GM12864 (cell line): ENCODE measurements at regions not wholly inside any gene's neighbourhood (a gene's known extent, or its start where the extent isn't known, plus 50 kb on each side); places are given as distances from the start of the nearest gene placed in this dataset.

Experiments used
- DNase-seq: peaks from one replicate; pipeline ENCODE4 v3.0.0-alpha.2; 2011; ENCODE audit warnings: low read depth
- H3K4me3 ChIP-seq: 2 replicates; pipeline ENCODE4 v1.5.1; 2011; ENCODE audit warnings: mild to moderate bottlenecking, low read depth, low read length, control low read depth
- TF ChIP-seq, protein P1 (sequence below): IDR thresholded peaks from 2 replicates; pipeline ENCODE4 v1.5.1; 2011; ENCODE audit warnings: low read depth, mild to moderate bottlenecking, moderate library complexity, low read length, control low read depth, inconsistent platforms; ENCODE audit errors: missing control alignments

DNA sequence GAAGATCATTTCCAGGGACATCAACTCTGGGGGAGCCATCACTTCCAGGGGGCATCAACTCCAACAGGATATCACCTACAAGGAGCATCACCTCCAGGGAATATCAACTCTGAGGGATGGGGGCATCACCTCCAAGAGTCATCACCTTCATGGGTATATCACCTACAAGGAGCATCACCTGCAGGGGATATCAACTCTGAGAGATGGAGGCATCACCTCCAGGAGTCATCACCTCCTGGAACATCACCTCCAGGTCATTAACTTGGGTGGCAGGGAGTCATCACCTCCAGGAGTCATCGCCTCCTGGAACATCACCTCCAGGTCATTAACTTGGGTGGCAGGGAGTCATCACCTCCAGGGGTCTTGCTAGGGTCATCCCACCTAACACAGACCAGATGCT, 167.6 kb downstream of the NDUFA10 start:
- no peak overlapping the region for H3K4me3 ChIP-seq
- no peak for DNase-seq
- TF ChIP-seq, protein P1, sequence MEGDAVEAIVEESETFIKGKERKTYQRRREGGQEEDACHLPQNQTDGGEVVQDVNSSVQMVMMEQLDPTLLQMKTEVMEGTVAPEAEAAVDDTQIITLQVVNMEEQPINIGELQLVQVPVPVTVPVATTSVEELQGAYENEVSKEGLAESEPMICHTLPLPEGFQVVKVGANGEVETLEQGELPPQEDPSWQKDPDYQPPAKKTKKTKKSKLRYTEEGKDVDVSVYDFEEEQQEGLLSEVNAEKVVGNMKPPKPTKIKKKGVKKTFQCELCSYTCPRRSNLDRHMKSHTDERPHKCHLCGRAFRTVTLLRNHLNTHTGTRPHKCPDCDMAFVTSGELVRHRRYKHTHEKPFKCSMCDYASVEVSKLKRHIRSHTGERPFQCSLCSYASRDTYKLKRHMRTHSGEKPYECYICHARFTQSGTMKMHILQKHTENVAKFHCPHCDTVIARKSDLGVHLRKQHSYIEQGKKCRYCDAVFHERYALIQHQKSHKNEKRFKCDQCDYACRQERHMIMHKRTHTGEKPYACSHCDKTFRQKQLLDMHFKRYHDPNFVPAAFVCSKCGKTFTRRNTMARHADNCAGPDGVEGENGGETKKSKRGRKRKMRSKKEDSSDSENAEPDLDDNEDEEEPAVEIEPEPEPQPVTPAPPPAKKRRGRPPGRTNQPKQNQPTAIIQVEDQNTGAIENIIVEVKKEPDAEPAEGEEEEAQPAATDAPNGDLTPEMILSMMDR: no peak

DNA sequence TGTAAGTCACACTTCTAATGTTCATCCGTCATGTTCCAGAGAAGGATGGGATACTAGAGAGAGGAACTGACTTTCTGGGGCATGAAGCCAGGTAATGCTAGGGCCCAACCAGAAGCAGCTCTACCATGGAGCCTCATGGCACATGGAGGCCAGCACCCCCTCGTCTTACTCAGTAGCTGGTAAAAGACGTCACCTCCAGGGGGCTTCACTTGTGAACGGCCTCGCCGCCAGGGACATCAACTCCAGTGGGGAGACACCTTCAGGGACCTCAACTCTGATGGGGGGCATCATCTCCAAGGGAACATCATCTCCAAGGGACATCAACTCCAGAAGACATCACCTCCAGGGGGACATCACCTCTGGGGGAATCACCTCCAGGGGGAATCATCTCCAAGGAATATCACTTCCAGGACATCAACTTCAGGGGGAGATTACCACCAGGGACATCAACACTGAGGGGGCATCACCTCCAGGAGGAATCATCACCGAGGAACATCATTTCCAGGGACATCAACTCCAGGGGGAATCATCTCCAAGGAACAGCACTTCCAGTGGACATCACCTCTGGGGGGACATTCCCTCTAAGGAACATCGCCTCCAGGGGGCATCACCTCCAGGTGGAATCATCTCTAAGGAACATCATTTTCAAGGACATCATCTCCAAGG, 168.4 kb downstream of the NDUFA10 start:
- DNase-seq: no peak
- TF ChIP-seq, protein P1: no peak
- no peak overlapping the region for H3K4me3 ChIP-seq

DNA sequence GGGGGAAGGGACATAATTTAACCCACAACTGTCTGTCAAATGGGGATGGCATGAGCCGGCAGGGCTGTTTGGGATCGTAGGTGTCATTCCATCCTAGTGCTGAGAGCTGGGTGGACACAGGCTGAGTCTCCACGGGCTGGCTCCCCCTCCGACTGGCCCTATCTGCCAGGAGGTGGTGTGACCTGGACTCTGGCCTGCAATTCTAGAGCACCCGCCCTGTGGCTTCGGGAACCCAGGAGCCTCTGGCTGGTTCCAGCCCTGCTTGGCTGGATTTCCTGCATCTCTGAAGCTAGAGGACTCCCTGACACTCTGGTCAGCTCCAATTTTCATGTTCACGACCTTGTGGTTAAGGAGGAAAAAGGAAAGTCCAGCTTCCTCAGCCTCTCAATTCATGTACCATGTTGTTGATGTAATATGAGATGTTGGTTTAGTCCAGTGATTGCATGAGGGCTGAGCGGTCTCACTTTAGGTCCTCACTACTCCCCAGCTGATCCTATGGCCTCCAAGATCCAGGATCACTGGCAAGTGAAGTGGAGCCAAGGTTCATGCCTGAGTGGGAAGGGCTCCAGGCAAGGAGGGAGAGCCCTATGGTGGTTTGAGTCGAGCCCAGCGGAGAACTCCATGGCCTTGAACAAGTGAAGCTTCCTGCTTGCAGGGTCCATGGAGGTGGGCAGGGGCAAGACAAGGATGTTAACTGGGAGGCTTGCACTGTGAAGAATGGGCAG, 169.1 kb downstream of the NDUFA10 start:
- TF ChIP-seq, protein P1: no peak
- no peak for DNase-seq
- H3K4me3 ChIP-seq: no peak overlapping the region

DNA sequence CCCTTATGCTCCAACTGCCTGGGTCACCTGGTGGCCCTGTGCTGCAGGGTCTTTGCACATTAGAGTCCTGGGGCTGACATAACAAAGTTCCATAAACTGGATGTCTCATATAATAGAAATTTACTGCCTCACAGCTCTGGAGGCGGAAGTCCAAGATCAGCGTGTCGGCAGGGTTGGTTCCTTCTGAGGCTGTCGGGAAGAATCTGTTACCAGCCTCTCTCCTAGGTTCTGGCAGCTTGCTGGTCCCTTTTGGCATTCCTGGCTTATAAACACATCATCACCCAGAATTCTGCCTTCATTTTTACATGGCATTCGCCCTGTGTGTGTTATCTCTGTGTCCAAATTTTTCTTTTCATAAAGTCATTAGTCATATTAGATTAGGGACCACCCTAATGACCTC, 170.5 kb downstream of the NDUFA10 start:
- no peak for DNase-seq
- no peak overlapping the region for H3K4me3 ChIP-seq
- TF ChIP-seq, protein P1: no peak

DNA sequence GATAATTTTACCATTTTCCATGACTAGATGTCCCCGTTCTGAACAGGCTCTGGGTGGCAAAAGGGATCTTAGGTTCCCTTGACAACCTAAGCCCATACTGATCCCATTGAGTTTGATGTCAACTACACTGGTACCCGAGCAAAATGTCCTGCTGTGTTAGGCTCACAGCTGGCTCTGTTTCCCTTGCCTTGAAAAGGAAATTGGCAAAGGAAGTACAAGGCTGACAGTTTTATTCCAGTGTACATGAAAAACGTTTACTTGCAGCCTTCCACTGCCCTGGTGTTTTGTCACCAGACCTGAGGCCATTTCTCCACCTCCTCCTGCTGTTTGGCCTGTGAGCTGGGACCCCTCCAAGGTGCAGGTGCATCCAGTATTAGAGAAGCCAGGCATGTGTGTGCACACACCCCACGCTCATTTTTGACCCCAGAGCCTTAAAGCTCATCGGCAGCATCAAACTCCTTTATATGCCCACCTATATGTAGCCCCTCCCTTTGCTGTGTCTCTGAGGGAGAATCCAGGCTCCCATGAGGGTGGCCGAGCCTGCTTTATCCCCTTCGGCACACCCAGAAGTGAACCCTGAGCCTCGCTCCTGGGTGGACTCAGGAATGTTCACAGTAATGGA, 171.3 kb downstream of the NDUFA10 start:
- TF ChIP-seq, protein P1: no peak
- no peak overlapping the region for H3K4me3 ChIP-seq
- no peak for DNase-seq

DNA sequence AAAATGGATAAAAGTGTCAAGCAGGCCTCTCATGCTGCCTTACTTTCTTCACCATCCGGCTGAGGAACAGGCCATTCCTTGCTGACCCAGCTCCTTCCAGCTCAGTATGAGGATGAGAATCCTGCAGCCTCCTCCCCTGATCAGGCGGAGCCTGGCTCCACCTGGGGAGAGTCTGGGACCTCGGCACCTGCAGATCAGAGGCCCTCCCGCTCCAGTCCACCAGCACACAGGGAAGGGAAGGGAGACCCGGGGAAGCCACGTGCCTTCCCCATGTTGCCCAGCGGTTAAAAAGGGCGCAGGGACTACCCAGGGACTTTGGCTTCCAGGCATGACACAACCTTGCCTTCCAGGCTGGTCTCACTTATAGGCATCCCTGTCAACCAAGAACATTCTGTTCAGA, 172.0 kb downstream of the NDUFA10 start:
- TF ChIP-seq, protein P1: no peak
- H3K4me3 ChIP-seq: no peak overlapping the region
- DNase-seq: no peak
